HEK293T (cell line): ENCODE measurements at regions not wholly inside any gene's neighbourhood (a gene's known extent, or its start where the extent isn't known, plus 50 kb on each side); places are given as distances from the start of the nearest gene placed in this dataset.

Source experiments
- CTCF ChIA-PET: fragments of 350-600 bp; formaldehyde crosslinking; extraction: SDS; loops from one replicate; lab custom pipeline; 2021; ENCODE audit warnings: antibody characterized with exemption, inconsistent platforms; lab: Yijun Ruan, JAX
- POLR2A ChIA-PET: fragments of 350-600 bp; formaldehyde crosslinking; extraction: SDS; loops from one replicate; lab custom pipeline; 2020; ENCODE audit warnings: antibody characterized with exemption, inconsistent platforms; lab: Yijun Ruan, JAX
- DNase-seq: peaks from one replicate; pipeline ENCODE4 v3.0.0; 2012; ENCODE audit warnings: mixed read lengths; ENCODE audit errors: extremely low spot score
- ARNT ChIP-seq: fragments of 450-650 bp; IDR thresholded peaks from 2 replicates; pipeline ENCODE4 v1.6.1; 2017; ENCODE audit warnings: mild to moderate bottlenecking
- BHLHE40 ChIP-seq: fragments of 450-650 bp; IDR thresholded peaks from 2 replicates; pipeline ENCODE4 v1.6.1; 2016; ENCODE audit warnings: mild to moderate bottlenecking, moderate library complexity, borderline replicate concordance
- CTBP1 ChIP-seq: fragments of 450-650 bp; IDR thresholded peaks from 2 replicates; pipeline ENCODE4 v1.6.1; 2016; ENCODE audit warnings: borderline replicate concordance
- ELF4 ChIP-seq: fragments of 450-650 bp; IDR thresholded peaks from 2 replicates; pipeline ENCODE4 v1.6.1; 2017; ENCODE audit warnings: antibody characterized with exemption
- FOXA1 ChIP-seq: fragments of 450-650 bp; IDR thresholded peaks from 2 replicates; pipeline ENCODE4 v1.6.1; 2016; ENCODE audit warnings: mild to moderate bottlenecking
- FOXK2 ChIP-seq: fragments of 450-650 bp; IDR thresholded peaks from 2 replicates; pipeline ENCODE4 v1.6.1; 2016; ENCODE audit warnings: mild to moderate bottlenecking
- FOXM1 ChIP-seq: fragments of 450-650 bp; IDR thresholded peaks from 2 replicates; pipeline ENCODE4 v1.6.1; 2017; ENCODE audit warnings: mild to moderate bottlenecking, borderline replicate concordance
- HDGF ChIP-seq: fragments of 450-650 bp; IDR thresholded peaks from 2 replicates; pipeline ENCODE4 v1.6.1; 2017; ENCODE audit warnings: antibody characterized with exemption, borderline replicate concordance
- L3MBTL2 ChIP-seq: fragments of 450-650 bp; conservative IDR thresholded peaks from 2 replicates; pipeline ENCODE4 v1.6.1; 2016; ENCODE audit warnings: mild to moderate bottlenecking
- LEF1 ChIP-seq: fragments of 450-650 bp; IDR thresholded peaks from 2 replicates; pipeline ENCODE4 v1.6.1; 2017; ENCODE audit warnings: mild to moderate bottlenecking, borderline replicate concordance
- NFRKB ChIP-seq: fragments of 450-650 bp; IDR thresholded peaks from 2 replicates; pipeline ENCODE4 v1.6.1; 2016; ENCODE audit warnings: mild to moderate bottlenecking, moderate library complexity
- PKNOX1 ChIP-seq: fragments of 450-650 bp; IDR thresholded peaks from 2 replicates; pipeline ENCODE4 v1.6.1; 2016
- SP1 ChIP-seq: fragments of 450-650 bp; IDR thresholded peaks from 2 replicates; pipeline ENCODE4 v1.6.1; 2017
- SUZ12 ChIP-seq: fragments of 450-650 bp; IDR thresholded peaks from 2 replicates; pipeline ENCODE4 v1.6.1; 2016; ENCODE audit warnings: mild to moderate bottlenecking
- TARDBP ChIP-seq: fragments of 450-650 bp; IDR thresholded peaks from 2 replicates; pipeline ENCODE4 v1.6.1; 2016
- ZNF384 ChIP-seq: fragments of 450-650 bp; IDR thresholded peaks from 2 replicates; pipeline ENCODE4 v1.6.1; 2016

DNA sequence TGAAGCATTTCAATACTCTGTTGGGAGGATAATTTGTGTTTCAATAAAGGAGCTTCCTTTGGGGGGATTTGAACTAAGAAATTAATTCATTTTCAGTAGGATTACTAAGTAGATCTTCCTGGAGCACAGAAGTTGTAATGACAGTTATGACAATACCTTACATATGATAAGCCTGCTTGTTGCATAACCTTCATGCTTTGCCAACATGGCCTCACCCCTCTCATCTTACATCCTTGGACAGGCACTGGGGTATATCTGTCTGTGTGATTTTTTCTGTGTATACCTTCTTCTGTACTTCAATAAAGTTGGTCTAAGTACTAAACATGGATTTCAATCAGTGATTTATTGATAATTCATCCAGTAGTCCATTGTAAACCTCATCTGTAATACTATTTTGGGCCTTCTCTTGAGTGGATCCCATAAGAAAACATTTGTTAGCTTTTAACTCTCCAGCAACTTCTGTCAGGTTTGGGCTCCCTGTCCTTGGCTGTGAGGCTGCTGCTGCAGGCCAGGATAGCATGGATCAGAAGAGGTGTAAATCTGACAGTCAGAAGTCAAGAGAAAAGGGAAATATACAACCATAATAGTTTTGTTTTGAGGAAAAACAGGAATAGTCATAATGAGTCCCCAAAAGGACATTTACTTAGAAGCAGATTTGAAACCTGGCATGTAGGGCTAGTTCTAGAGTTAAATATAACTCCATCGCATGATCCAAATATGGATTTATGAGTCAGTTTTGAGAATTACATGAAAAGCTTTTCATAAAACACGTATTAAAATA lies 422.2 kb downstream of the KLF5 start:
- CTCF ChIA-PET: no interaction called here
- TF ChIP-seq SP1: no peak
- no peak for TF ChIP-seq HDGF
- no peak for TF ChIP-seq ELF4
- TF ChIP-seq FOXA1: no peak
- TF ChIP-seq ZNF384: no peak
- no peak for TF ChIP-seq SUZ12
- TF ChIP-seq PKNOX1: no peak
- TF ChIP-seq L3MBTL2: no peak
- POLR2A ChIA-PET: no interaction called here
- DNase-seq: no peak

DNA sequence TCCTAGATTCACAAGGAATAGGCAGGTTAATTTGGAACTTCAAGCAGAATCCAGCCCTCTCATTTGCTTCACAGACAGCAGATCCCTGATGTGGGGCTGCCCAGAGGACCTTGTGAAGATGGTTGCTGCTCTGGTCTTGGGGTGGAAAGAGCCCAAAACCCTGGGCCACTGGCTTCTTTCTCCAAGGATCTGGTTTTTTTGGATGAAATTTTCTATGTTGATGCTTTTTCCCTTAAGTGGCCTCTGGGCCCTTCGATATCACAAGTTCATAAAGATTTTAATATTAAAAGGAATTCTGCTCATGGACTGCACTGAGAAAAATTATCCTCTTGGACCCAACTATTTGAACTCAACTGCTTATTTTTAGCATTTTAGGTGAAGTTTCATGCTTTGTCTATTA lies 421.1 kb downstream of the KLF5 start:
- no peak for DNase-seq
- ChIA-PET POLR2A (no interaction called here), CTCF (no interaction called here)
- TF ChIP-seq ELF4 (no peak), FOXA1 (no peak), NFRKB (no peak), LEF1 (no peak), FOXK2 (no peak), ZNF384 (no peak), SP1 (no peak), BHLHE40 (no peak), HDGF (no peak), L3MBTL2 (no peak), CTBP1 (no peak), SUZ12 (no peak), FOXM1 (no peak), PKNOX1 (no peak), TARDBP (no peak), ARNT (no peak)

GRCh38 chr13:73479351-73479750 lies 420.5 kb downstream of the KLF5 start:
- CTCF ChIA-PET: interaction anchor here (0.6 kb wide), 1 partner anchor 40 kb away, joined by 6 read pairs; no protein-coding TSS in a partner anchor
- no peak for TF ChIP-seq ZNF384
- TF ChIP-seq BHLHE40: no peak
- no peak for TF ChIP-seq ELF4
- TF ChIP-seq L3MBTL2: no peak
- no peak for TF ChIP-seq CTBP1
- TF ChIP-seq FOXM1: no peak
- no peak for TF ChIP-seq ARNT
- no peak for TF ChIP-seq FOXK2
- no peak for TF ChIP-seq SUZ12
- no peak for TF ChIP-seq TARDBP
- no peak for TF ChIP-seq HDGF
- no peak for TF ChIP-seq NFRKB
- TF ChIP-seq PKNOX1: no peak
- TF ChIP-seq LEF1: no peak
- no peak for TF ChIP-seq FOXA1
- no peak for TF ChIP-seq SP1
- DNase-seq: no peak
- POLR2A ChIA-PET: no interaction called here

- no peak for TF ChIP-seq PKNOX1
- ChIA-PET POLR2A (no interaction called here), CTCF (no interaction called here)
- DNase-seq: no peak
Observed at GRCh38 chr13:73477441-73477840, 418.6 kb downstream of the KLF5 start.

DNA sequence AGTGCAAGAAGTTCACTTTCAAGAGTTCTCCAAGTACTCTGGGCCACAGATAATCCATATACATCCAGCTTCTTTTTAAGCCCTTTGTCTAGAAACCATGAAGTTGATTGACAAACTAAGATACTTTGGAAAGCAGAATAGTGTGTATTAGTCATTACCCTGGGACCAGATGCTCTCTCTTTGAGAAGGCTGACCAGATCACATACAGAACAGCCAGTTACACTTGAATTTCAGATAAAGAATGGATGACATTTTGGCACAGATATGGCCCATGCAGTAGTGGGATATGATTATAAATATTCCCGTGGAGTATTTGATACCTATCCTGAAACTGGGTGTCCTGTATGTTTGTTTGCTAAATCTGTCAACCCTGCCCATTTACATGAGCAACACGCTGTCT lies 414.2 kb downstream of the KLF5 start:
- DNase-seq: no peak
- CTCF ChIA-PET: no interaction called here
- POLR2A ChIA-PET: no interaction called here
- TF ChIP-seq FOXM1: no peak
- TF ChIP-seq CTBP1: no peak
- TF ChIP-seq FOXA1: no peak
- no peak for TF ChIP-seq ARNT
- no peak for TF ChIP-seq NFRKB
- no peak for TF ChIP-seq ELF4
- TF ChIP-seq SP1: no peak
- no peak for TF ChIP-seq ZNF384
- no peak for TF ChIP-seq L3MBTL2
- TF ChIP-seq BHLHE40: no peak
- no peak for TF ChIP-seq TARDBP
- TF ChIP-seq FOXK2: no peak

- TF ChIP-seq BHLHE40 (no peak), FOXK2 (no peak), FOXM1 (no peak), PKNOX1 (no peak), LEF1 (no peak), ZNF384 (no peak), SP1 (no peak), HDGF (no peak), FOXA1 (no peak), ARNT (no peak), TARDBP (no peak)
- POLR2A ChIA-PET: interaction anchor here (0.6 kb wide), 1 partner anchor 1954 kb away, joined by 3 read pairs; no protein-coding TSS in a partner anchor
- CTCF ChIA-PET: no interaction called here
Observed at GRCh38 chr13:73467125-73467524, 408.3 kb downstream of the KLF5 start.

More at GRCh38 chr13:73467125-73467524, 408.3 kb downstream of the KLF5 start:
- no peak for DNase-seq
